WTC11 (cell line): ENCODE measurements at regions not wholly inside any gene's neighbourhood (a gene's known extent, or its start where the extent isn't known, plus 50 kb on each side); places are given as distances from the start of the nearest gene placed in this dataset.

Experiments
- ATAC-seq: fragments of 200-7000 bp; cut with Tn5 transposase; 2 replicates; pipeline ENCODE4 v1.10.0; 2021; ENCODE audit warnings: mild to moderate bottlenecking, moderate library complexity
- CTCF ChIA-PET: fragments of 300-600 bp; sonication (Branson Sonifier 250); formaldehyde crosslinking; loops from one replicate; lab custom pipeline; 2021; ENCODE audit warnings: antibody characterized with exemption; lab: Charles Lee
- POLR2A ChIA-PET: fragments of 350-600 bp; sonication (Branson Sonifier 250); formaldehyde crosslinking; loops from one replicate; lab custom pipeline; 2021; ENCODE audit warnings: antibody characterized with exemption; lab: Charles Lee
- DNase-seq: peaks from one replicate; pipeline ENCODE4 v3.0.0; 2021; ENCODE audit warnings: low spot score
- H3K27ac Mint-ChIP-seq: 2 replicates; pipeline ENCODE4 v1.8.0; 2021; ENCODE audit warnings: mixed read lengths
- H3K27me3 Mint-ChIP-seq: 2 replicates; pipeline ENCODE4 v1.8.0; 2021; ENCODE audit warnings: low read depth, mild to moderate bottlenecking, moderate library complexity, mixed read lengths
- H3K36me3 Mint-ChIP-seq: 2 replicates; pipeline ENCODE4 v1.8.0; 2021; ENCODE audit warnings: mixed read lengths
- H3K4me1 Mint-ChIP-seq: 2 replicates; pipeline ENCODE4 v1.8.0; 2022; ENCODE audit warnings: mixed read lengths
- H3K4me3 Mint-ChIP-seq: 2 replicates; pipeline ENCODE4 v1.8.0; 2021; ENCODE audit warnings: mild to moderate bottlenecking, moderate library complexity, mixed read lengths
- H3K9me3 Mint-ChIP-seq: 2 replicates; pipeline ENCODE4 v1.8.0; 2021; ENCODE audit warnings: mixed read lengths
- AFF4 ChIP-seq: sonication (generic); formaldehyde crosslinking; IDR thresholded peaks from 2 replicates; pipeline ENCODE4 v1.8.1; 2023; ENCODE audit warnings: mild to moderate bottlenecking, missing genetic modification reagents, borderline replicate concordance
- ARID4B ChIP-seq: sonication (generic); formaldehyde crosslinking; IDR thresholded peaks from 2 replicates; pipeline ENCODE4 v1.8.0; 2023; ENCODE audit warnings: missing genetic modification reagents, mild to moderate bottlenecking, borderline replicate concordance
- CBFB ChIP-seq: sonication (generic); formaldehyde crosslinking; IDR thresholded peaks from 2 replicates; pipeline ENCODE4 v1.8.1; 2022; ENCODE audit warnings: mild to moderate bottlenecking, low read depth, missing genetic modification reagents
- CREB1 ChIP-seq: sonication (generic); formaldehyde crosslinking; IDR thresholded peaks from 2 replicates; pipeline ENCODE4 v1.8.0; 2023; ENCODE audit warnings: mild to moderate bottlenecking, missing genetic modification reagents
- GABPB1 ChIP-seq: sonication (generic); formaldehyde crosslinking; IDR thresholded peaks from 2 replicates; pipeline ENCODE4 v1.8.1; 2023; ENCODE audit warnings: mild to moderate bottlenecking, missing genetic modification reagents
- GTF2I ChIP-seq: fragments of 250-450 bp; sonication (Bioruptor Pico); conservative IDR thresholded peaks from 2 replicates; pipeline ENCODE4 v1.4.0; 2021; ENCODE audit warnings: mild to moderate bottlenecking
- MLX ChIP-seq: sonication (generic); formaldehyde crosslinking; IDR thresholded peaks from 2 replicates; pipeline ENCODE4 v1.8.1; 2023; ENCODE audit warnings: mild to moderate bottlenecking, missing genetic modification reagents, moderate library complexity
- OVOL2 ChIP-seq: fragments of 250-450 bp; sonication (Bioruptor Pico); IDR thresholded peaks from 2 replicates; pipeline ENCODE4 v1.9.0; 2021; ENCODE audit warnings: mild to moderate bottlenecking, borderline replicate concordance
- RELA ChIP-seq: sonication (generic); formaldehyde crosslinking; IDR thresholded peaks from 2 replicates; pipeline ENCODE4 v1.8.1; 2022; ENCODE audit warnings: missing genetic modification reagents, mild to moderate bottlenecking, borderline replicate concordance
- ZMAT4 ChIP-seq: fragments of 250-450 bp; sonication (Bioruptor Pico); IDR thresholded peaks from 2 replicates; pipeline ENCODE4 v1.9.0; 2021; ENCODE audit warnings: mild to moderate bottlenecking
- ZNF121 ChIP-seq: sonication (generic); formaldehyde crosslinking; IDR thresholded peaks from 2 replicates; pipeline ENCODE4 v1.8.0; 2023; ENCODE audit warnings: missing genetic modification reagents
- ZNF263 ChIP-seq: sonication (generic); formaldehyde crosslinking; IDR thresholded peaks from 2 replicates; pipeline ENCODE4 v1.8.1; 2022; ENCODE audit warnings: low read depth, mild to moderate bottlenecking, moderate library complexity, missing genetic modification reagents
- ZNF317 ChIP-seq: sonication (generic); formaldehyde crosslinking; IDR thresholded peaks from 2 replicates; pipeline ENCODE4 v1.8.1; 2023; ENCODE audit warnings: low read depth, mild to moderate bottlenecking, moderate library complexity, missing genetic modification reagents, borderline replicate concordance
- TF ChIP-seq, protein P1 (sequence below): sonication (generic); formaldehyde crosslinking; IDR thresholded peaks from 2 replicates; pipeline ENCODE4 v1.8.1; 2022; ENCODE audit warnings: low read depth, mild to moderate bottlenecking, moderate library complexity, missing genetic modification reagents, borderline replicate concordance
- TF ChIP-seq, protein P2 (sequence below): sonication (generic); formaldehyde crosslinking; IDR thresholded peaks from 2 replicates; pipeline ENCODE4 v1.8.0; 2022; ENCODE audit warnings: mild to moderate bottlenecking, missing genetic modification reagents

- TF ChIP-seq, protein P1, sequence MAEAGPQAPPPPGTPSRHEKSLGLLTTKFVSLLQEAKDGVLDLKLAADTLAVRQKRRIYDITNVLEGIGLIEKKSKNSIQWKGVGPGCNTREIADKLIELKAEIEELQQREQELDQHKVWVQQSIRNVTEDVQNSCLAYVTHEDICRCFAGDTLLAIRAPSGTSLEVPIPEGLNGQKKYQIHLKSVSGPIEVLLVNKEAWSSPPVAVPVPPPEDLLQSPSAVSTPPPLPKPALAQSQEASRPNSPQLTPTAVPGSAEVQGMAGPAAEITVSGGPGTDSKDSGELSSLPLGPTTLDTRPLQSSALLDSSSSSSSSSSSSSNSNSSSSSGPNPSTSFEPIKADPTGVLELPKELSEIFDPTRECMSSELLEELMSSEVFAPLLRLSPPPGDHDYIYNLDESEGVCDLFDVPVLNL (CRISPR knock-in tag) = no peak
- TF ChIP-seq GABPB1 = no peak
- no peak for TF ChIP-seq AFF4 (CRISPR knock-in tag)
- no peak for TF ChIP-seq ZMAT4 (CRISPR knock-in tag)
Observed at GRCh38 chrX:39310891-39311290, 509.6 kb downstream of the MID1IP1 start (continued).

DNA sequence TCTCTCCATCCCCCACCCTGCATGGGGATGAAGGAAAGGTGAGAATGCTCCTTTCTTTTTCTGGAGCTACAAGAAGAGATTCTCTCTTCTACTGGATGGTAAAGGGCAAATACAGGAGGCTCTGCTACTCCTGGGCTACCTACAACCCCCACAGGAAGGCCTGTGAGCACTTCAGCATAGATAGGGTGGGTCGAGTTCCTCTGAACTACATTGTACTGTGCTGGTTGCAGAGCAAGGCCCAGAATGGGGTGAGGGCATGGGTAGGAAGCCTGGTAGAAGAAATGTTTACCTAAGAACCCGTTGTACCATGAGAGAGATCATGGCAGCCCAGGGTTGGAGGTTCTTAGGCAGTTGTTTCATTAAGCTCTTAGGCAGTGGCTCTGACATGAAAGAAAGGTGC, 510.4 kb downstream of the MID1IP1 start:
- TF ChIP-seq, protein P2, sequence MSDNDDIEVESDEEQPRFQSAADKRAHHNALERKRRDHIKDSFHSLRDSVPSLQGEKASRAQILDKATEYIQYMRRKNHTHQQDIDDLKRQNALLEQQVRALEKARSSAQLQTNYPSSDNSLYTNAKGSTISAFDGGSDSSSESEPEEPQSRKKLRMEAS (CRISPR knock-in tag) = no peak
- Mint-ChIP-seq H3K4me3 (no peak overlapping the region), H3K27me3 (no peaks in the 10 kb centered on the region), H3K4me1 (peaks cover 7% of the 10 kb centered on the region), H3K27ac (no peak overlapping the region), H3K9me3 (peaks cover 5% of the 10 kb centered on the region), H3K36me3 (no peaks in the 10 kb centered on the region)
- ATAC-seq (no peak), DNase-seq (no peak)
- CTCF ChIA-PET = no interaction called here
- POLR2A ChIA-PET = no interaction called here

DNA sequence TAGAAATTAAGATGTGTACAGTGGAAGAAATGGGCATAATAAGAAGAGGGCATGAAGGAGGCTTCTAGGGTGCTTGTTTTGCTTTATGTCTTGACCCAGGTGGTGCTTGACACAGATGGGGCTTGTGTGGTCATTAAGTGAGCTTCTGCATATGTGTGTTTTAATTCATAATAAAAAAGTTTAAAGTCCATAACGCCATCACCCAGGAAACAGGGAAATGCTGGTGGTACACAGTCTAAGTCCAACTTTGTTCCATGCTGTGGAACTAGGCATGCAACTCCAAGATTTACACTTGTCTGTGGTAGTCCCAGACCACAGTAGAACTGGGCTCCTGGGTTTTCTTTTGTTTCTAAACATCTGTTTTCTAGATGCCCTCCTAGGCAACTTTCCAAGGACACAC, 511.9 kb downstream of the MID1IP1 start:
- Mint-ChIP-seq H3K27ac (no peak overlapping the region), H3K36me3 (no peaks in the 10 kb centered on the region), H3K4me3 (no peak overlapping the region), H3K4me1 (peaks cover 7% of the 10 kb centered on the region), H3K9me3 (peaks cover 5% of the 10 kb centered on the region), H3K27me3 (no peaks in the 10 kb centered on the region)
- ChIA-PET POLR2A (no interaction called here), CTCF (no interaction called here)
- ATAC-seq (no peak), DNase-seq (no peak)
- TF ChIP-seq CREB1 (CRISPR knock-in tag) (no peak), ZNF263 (CRISPR knock-in tag) (no peak), CBFB (CRISPR knock-in tag) (no peak), ARID4B (CRISPR knock-in tag) (no peak), ZNF121 (CRISPR knock-in tag) (no peak), GTF2I (no peak), ZNF317 (CRISPR knock-in tag) (no peak), OVOL2 (no peak), RELA (CRISPR knock-in tag) (no peak), MLX (CRISPR knock-in tag) (no peak)
